B cell (primary cell): ENCODE measurements at regions not wholly inside any gene's neighbourhood (a gene's known extent, or its start where the extent isn't known, plus 50 kb on each side); places are given as distances from the start of the nearest gene placed in this dataset.

Experiments
- ATAC-seq: fragments of 200-7000 bp; cut with Tn5 transposase; one replicate; pipeline ENCODE4 v1.10.0; 2021; ENCODE audit warnings: low read depth, mild to moderate bottlenecking, moderate number of reproducible peaks, moderate library complexity
- CTCF ChIA-PET: fragments of 350-600 bp; sonication (Branson Sonifier 250); formaldehyde crosslinking; loops from one replicate; lab custom pipeline; 2021; ENCODE audit warnings: antibody characterized with exemption, inconsistent platforms; lab: Charles Lee
- POLR2A ChIA-PET: fragments of 350-600 bp; sonication (Branson Sonifier 250); formaldehyde crosslinking; loops from one replicate; lab custom pipeline; 2021; ENCODE audit warnings: antibody characterized with exemption; lab: Charles Lee
- DNase-seq: peaks from one replicate; pipeline ENCODE4 v3.0.0; 2013
- H2AFZ ChIP-seq: 2 replicates; pipeline ENCODE4 v1.6.1; 2012; ENCODE audit warnings: mild to moderate bottlenecking, low read depth, low read length; ENCODE audit not compliant: insufficient read depth, poor library complexity, severe bottlenecking
- H3K27ac ChIP-seq, 2 donors: 1 replicate in 1 of 2; 2 replicates in 1 of 2; pipeline ENCODE4 v1.5.1; 2012 to 2013; ENCODE audit warnings: low read length in 2 of 2, mild to moderate bottlenecking in 2 of 2, moderate library complexity in 1 of 2
- H3K27me3 ChIP-seq, 4 experiments: fragments of 200-600 bp in 1 of 4; sonication (generic) in 1 of 4; replicated peaks in 1 of 4; 1 replicate in 2 of 4; 2 replicates in 2 of 4; pipeline versions ENCODE4 v1.6.1 to v1.7.0; 2013 to 2016; ENCODE audit warnings: low read length in 3 of 4, mild to moderate bottlenecking in 2 of 4, mixed read lengths in 1 of 4, moderate library complexity in 1 of 4; ENCODE audit not compliant: insufficient read depth in 4 of 4, control insufficient read depth in 3 of 4; ENCODE audit errors: control extremely low read depth in 1 of 4
- H3K36me3 ChIP-seq, 2 experiments: replicated peaks in 1 of 2; 1 replicate in 1 of 2; 2 replicates in 1 of 2; pipeline versions ENCODE4 v1.6.1 to v1.7.1; 2013; ENCODE audit warnings: low read length in 1 of 2; ENCODE audit not compliant: insufficient read depth in 2 of 2, control insufficient read depth in 1 of 2; ENCODE audit errors: control extremely low read depth in 1 of 2, extremely low read depth in 1 of 2
- H3K4me1 ChIP-seq, 2 donors: fragments of 200-600 bp in 1 of 2; sonication (generic) in 1 of 2; 1 replicate in 1 of 2; 2 replicates in 1 of 2; pipeline versions ENCODE4 v1.5.1 to v1.6.1; 2013 to 2017; ENCODE audit warnings: low read length in 2 of 2; ENCODE audit not compliant: control insufficient read depth in 2 of 2, insufficient read depth in 2 of 2
- H3K4me2 ChIP-seq: replicated peaks from 2 replicates; pipeline ENCODE3; 2012; ENCODE audit warnings: mild to moderate bottlenecking, low read depth, low read length; ENCODE audit not compliant: poor library complexity, severe bottlenecking
- H3K4me3 ChIP-seq, 5 experiments: fragments of 200-600 bp in 1 of 5; sonication (generic) in 1 of 5; 1 replicate in 3 of 5; 2 replicates in 2 of 5; pipeline versions ENCODE4 v1.5.1 to v1.7.0; 2011 to 2016; ENCODE audit warnings: low read length in 4 of 5, mild to moderate bottlenecking in 4 of 5, low read depth in 2 of 5, control low read depth in 1 of 5, moderate library complexity in 1 of 5; ENCODE audit not compliant: insufficient read depth in 1 of 5; ENCODE audit errors: control extremely low read depth in 1 of 5, extremely low read depth in 1 of 5
- H3K79me2 ChIP-seq: fragments of 200-600 bp; sonication (generic); one replicate; pipeline ENCODE4 v1.6.0; 2016; ENCODE audit warnings: low read length; ENCODE audit not compliant: control insufficient read depth, insufficient read depth
- H3K9ac ChIP-seq: fragments of 200-600 bp; sonication (generic); 2 replicates; pipeline ENCODE4 v1.6.1; 2017; ENCODE audit warnings: mild to moderate bottlenecking, low read length, moderate library complexity
- H3K9me3 ChIP-seq, 3 donors: one replicate each; pipeline versions ENCODE4 v1.6.1 to v1.7.1; 2013; ENCODE audit warnings: low read length in 2 of 3; ENCODE audit not compliant: control insufficient read depth in 2 of 3, insufficient read depth in 1 of 3; ENCODE audit errors: control extremely low read depth in 1 of 3
- H4K20me1 ChIP-seq: 2 replicates; pipeline ENCODE4 v1.6.0; 2012; ENCODE audit warnings: mild to moderate bottlenecking, low read length; ENCODE audit not compliant: insufficient read depth, control insufficient read depth, poor library complexity, severe bottlenecking
- H3K27ac Mint-ChIP-seq: one replicate; pipeline ENCODE4 v1.8.0; 2021; ENCODE audit warnings: mixed read lengths
- H3K27me3 Mint-ChIP-seq: one replicate; pipeline ENCODE4 v1.8.0; 2021; ENCODE audit warnings: mixed read lengths
- H3K4me1 Mint-ChIP-seq: one replicate; pipeline ENCODE4 v1.8.0; 2021; ENCODE audit warnings: mixed read lengths
- H3K4me3 Mint-ChIP-seq: one replicate; pipeline ENCODE4 v1.8.0; 2021; ENCODE audit warnings: mixed read lengths
- H3K9me3 Mint-ChIP-seq: one replicate; pipeline ENCODE4 v1.8.0; 2022; ENCODE audit warnings: mixed read lengths; ENCODE audit not compliant: insufficient read depth
- CTCF ChIP-seq: fragments of 200-600 bp; IDR thresholded peaks from one replicate; pipeline ENCODE4 v1.8.0; 2022; ENCODE audit warnings: antibody characterized with exemption, mild to moderate bottlenecking
- EZH2 ChIP-seq: IDR thresholded peaks from 2 replicates; pipeline ENCODE4 v1.6.1; 2012; ENCODE audit warnings: borderline replicate concordance, low read depth, mild to moderate bottlenecking, moderate library complexity, low read length; ENCODE audit not compliant: insufficient read depth, poor library complexity, severe bottlenecking
- WGBS: methylation state at CpG from one replicate; pipeline ENCODE4 v1.1.5; 2013; ENCODE audit warnings: missing lambda C conversion rate; ENCODE audit not compliant: insufficient coverage; 5-methylcytosine and 5-hydroxymethylcytosine counted together
- intact Hi-C: fragments of 100-400 bp; cut with micrococcal nuclease; formaldehyde crosslinking; loops from one replicate; pipeline ENCODE4 v1.10.0; 2022

GRCh38 chr7:17625043-17625442 lies 315.3 kb downstream of the SNX13 start:
- Mint-ChIP-seq H3K27me3 (no peaks in the 10 kb centered on the region), H3K4me1 (no peaks in the 10 kb centered on the region), H3K9me3 (no peaks in the 10 kb centered on the region), H3K4me3 (no peak overlapping the region), H3K27ac (no peak overlapping the region)
- ChIA-PET POLR2A (no interaction called here), CTCF (no interaction called here)
- no peaks in the 10 kb centered on the region for H3K79me2 ChIP-seq
- H3K36me3 ChIP-seq: no peaks in the 10 kb centered on the region
- DNase-seq: no peak
- no peaks in the 10 kb centered on the region for H4K20me1 ChIP-seq
- WGBS: 80% methylated on average over 1 of the region's 3 CpGs
- no peak overlapping the region for H3K4me3 ChIP-seq
- TF ChIP-seq EZH2 (no peak), CTCF (no peak)
- H3K9ac ChIP-seq: no peak overlapping the region
- intact Hi-C loops: no loop called here
- no peaks in the 10 kb centered on the region for H3K27me3 ChIP-seq
- H3K4me1 ChIP-seq: no peaks in the 10 kb centered on the region
- no peak overlapping the region for H3K27ac ChIP-seq
- H3K4me2 ChIP-seq: no peak overlapping the region
- H3K9me3 ChIP-seq: no peaks in the 10 kb centered on the region
- H2AFZ ChIP-seq: no peak overlapping the region
- ATAC-seq: no peak

GRCh38 chr7:17626235-17626634 lies 314.1 kb downstream of the SNX13 start:
- no peak overlapping the region for H3K4me3 Mint-ChIP-seq

More at GRCh38 chr7:17626235-17626634, 314.1 kb downstream of the SNX13 start:
- POLR2A ChIA-PET: no interaction called here
- H3K27ac ChIP-seq: no peak overlapping the region
- CTCF ChIA-PET: no interaction called here
- no peak overlapping the region for H3K9ac ChIP-seq
- no peaks in the 10 kb centered on the region for H3K27me3 Mint-ChIP-seq
- H2AFZ ChIP-seq: no peak overlapping the region
- ATAC-seq (no peak), DNase-seq (no peak)
- no peaks in the 10 kb centered on the region for H3K36me3 ChIP-seq
- H3K79me2 ChIP-seq: no peaks in the 10 kb centered on the region
- H4K20me1 ChIP-seq: no peaks in the 10 kb centered on the region
- no peaks in the 10 kb centered on the region for H3K9me3 ChIP-seq
- H3K4me3 ChIP-seq: no peak overlapping the region
- H3K4me1 ChIP-seq: no peaks in the 10 kb centered on the region
- TF ChIP-seq CTCF: no peak
- TF ChIP-seq EZH2: no peak
- no peak overlapping the region for H3K4me2 ChIP-seq
- H3K9me3 Mint-ChIP-seq: no peaks in the 10 kb centered on the region
- intact Hi-C loops: no loop called here
- no peaks in the 10 kb centered on the region for H3K27me3 ChIP-seq
- no peak overlapping the region for H3K27ac Mint-ChIP-seq
- H3K4me1 Mint-ChIP-seq: no peaks in the 10 kb centered on the region
